ENCODE measurements at regions not wholly inside any gene's neighbourhood (a gene's known extent, or its start where the extent isn't known, plus 50 kb on each side); places are given as distances from the start of the nearest gene placed in this dataset.
"Not testable (repeated sequence)": the region's sequence is repeated elsewhere in the genome, so short reads cannot be mapped to it uniquely, and the experiment has no call there.

DNA sequence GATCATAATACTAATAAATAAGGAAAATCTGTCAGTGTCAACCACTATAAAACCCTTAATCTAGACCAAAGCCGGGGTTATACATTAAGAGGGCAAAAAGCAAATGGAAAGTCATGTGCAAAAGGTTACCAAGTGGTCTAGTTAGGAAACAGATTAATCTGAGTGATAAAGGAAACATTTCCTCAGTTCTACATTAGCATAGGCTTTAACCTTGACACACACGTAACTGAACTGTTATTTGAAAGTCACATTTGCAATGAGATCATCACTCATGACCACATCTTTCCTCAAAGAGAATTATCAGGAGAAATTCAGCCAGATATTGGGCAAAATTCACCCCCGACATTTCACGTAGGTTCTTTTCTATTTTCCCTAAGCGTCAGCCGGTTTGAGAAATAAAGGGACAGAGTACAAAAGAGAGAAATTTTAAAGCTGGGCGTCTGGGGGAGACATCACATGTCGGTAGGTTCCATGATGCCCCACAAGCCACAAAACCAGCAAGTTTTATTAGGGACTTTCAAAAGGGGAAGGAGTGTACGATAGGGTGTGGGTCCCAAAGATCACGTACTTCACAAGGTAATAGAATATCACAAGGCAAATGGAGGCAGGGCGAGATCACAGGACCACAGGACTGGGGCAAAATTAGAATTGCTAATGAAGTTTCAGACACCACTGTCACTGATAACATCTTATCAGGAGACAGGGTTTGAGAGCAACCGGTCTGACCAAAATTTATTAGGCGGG lies 76.8 kb upstream of the DST start:
- TF ChIP-seq, protein P1, sequence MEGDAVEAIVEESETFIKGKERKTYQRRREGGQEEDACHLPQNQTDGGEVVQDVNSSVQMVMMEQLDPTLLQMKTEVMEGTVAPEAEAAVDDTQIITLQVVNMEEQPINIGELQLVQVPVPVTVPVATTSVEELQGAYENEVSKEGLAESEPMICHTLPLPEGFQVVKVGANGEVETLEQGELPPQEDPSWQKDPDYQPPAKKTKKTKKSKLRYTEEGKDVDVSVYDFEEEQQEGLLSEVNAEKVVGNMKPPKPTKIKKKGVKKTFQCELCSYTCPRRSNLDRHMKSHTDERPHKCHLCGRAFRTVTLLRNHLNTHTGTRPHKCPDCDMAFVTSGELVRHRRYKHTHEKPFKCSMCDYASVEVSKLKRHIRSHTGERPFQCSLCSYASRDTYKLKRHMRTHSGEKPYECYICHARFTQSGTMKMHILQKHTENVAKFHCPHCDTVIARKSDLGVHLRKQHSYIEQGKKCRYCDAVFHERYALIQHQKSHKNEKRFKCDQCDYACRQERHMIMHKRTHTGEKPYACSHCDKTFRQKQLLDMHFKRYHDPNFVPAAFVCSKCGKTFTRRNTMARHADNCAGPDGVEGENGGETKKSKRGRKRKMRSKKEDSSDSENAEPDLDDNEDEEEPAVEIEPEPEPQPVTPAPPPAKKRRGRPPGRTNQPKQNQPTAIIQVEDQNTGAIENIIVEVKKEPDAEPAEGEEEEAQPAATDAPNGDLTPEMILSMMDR (conservative IDR thresholded peaks at IDR 0.05; ENCODE audit: low read depth in 2 of 2) = not testable (repeated sequence)
- not testable (repeated sequence) for TF ChIP-seq EZH2 (IDR thresholded peaks at IDR 0.05; ENCODE audit: low read depth, unreplicated experiment)

All from GM23338 (cell line).